ENCODE measurements at regions not wholly inside any gene's neighbourhood (a gene's known extent, or its start where the extent isn't known, plus 50 kb on each side); places are given as distances from the start of the nearest gene placed in this dataset.

- H2BK20ac ChIP-seq (ENCODE audit: low read depth, low read length, poor library complexity, severe bottlenecking) = no peak overlapping the region
- H3K27ac ChIP-seq (ENCODE audit: insufficient read length, low read depth, low read length) = no peak overlapping the region
- no peak overlapping the region for H3K23ac ChIP-seq (ENCODE audit: insufficient read length, low read depth, low read length)
- H3K27ac Mint-ChIP-seq = no peak overlapping the region
- peaks cover 4% of the 10 kb centered on the region for H3K27me3 Mint-ChIP-seq (ENCODE audit: low read depth)
- no peak overlapping the region for H2AFZ ChIP-seq (ENCODE audit: low read length)
- no peak overlapping the region for H4K91ac ChIP-seq (ENCODE audit: insufficient read length, low read depth, low read length)
- H3K14ac ChIP-seq (ENCODE audit: insufficient read depth, low read length) = no peak overlapping the region
- no peaks in the 10 kb centered on the region for H4K20me1 ChIP-seq (ENCODE audit: control insufficient read depth, insufficient read depth, insufficient read length)
- H3K4me1 ChIP-seq (ENCODE audit: insufficient read depth, low read length) = peaks cover 2% of the 10 kb centered on the region; the same call in 1 of the 2 replicates
- H3T11ph ChIP-seq (ENCODE audit: low read length) = no peak overlapping the region
- peaks cover 11 to 12% of the 10 kb centered on the region in 2 experiments for H3K4me1 Mint-ChIP-seq
- no peak overlapping the region for H2BK12ac ChIP-seq (ENCODE audit: insufficient read length, low read depth, low read length)
- H2AK5ac ChIP-seq (ENCODE audit: insufficient read length, low read length) = no peak overlapping the region
- no peaks in the 10 kb centered on the region; the same call in 1 of the 2 replicates for H3K27me3 ChIP-seq (ENCODE audit: insufficient read depth, low read length)
- no peak for TF ChIP-seq CTCF (conservative IDR thresholded peaks at IDR 0.05)
- H3K18ac ChIP-seq (ENCODE audit: insufficient read length, low read depth, low read length) = no peak overlapping the region
- no peaks in the 10 kb centered on the region for H3K9me3 ChIP-seq (ENCODE audit: control insufficient read depth, low read depth, low read length)
- no peaks in the 10 kb centered on the region; a peak in 1 of 5 replicates for H3K9me3 Mint-ChIP-seq
- no peaks in the 10 kb centered on the region for H3K23me2 ChIP-seq (ENCODE audit: insufficient read length, low read depth, low read length, poor library complexity, severe bottlenecking)
- H2BK15ac ChIP-seq (ENCODE audit: low read depth, low read length) = no peak overlapping the region
- H4K8ac ChIP-seq (replicated peaks; ENCODE audit: insufficient read length, low read depth, low read length) = no peak overlapping the region
- H3K4me3 Mint-ChIP-seq = no peak overlapping the region
- H3K9ac ChIP-seq (ENCODE audit: extremely low read depth, insufficient read length, low read length) = no peak overlapping the region
- no peak for DNase-seq
- no peaks in the 10 kb centered on the region for H3K79me2 ChIP-seq (ENCODE audit: insufficient read depth, low read length)
- H2BK5ac ChIP-seq (ENCODE audit: insufficient read length, low read length) = no peak overlapping the region
- H3K4ac ChIP-seq (ENCODE audit: low read depth, low read length) = no peak overlapping the region
- no peak overlapping the region for H3K4me2 ChIP-seq (ENCODE audit: insufficient read depth, insufficient read length, low read length)
- no CpG with 5 or more reads among the region's 3 CpGs for WGBS (ENCODE audit: extremely low coverage, insufficient read length, low lambda C conversion rate)
- H4K5ac ChIP-seq (ENCODE audit: insufficient read length, low read depth, low read length) = no peak overlapping the region
- H2BK120ac ChIP-seq (ENCODE audit: low read depth, low read length, poor library complexity, severe bottlenecking) = no peak overlapping the region
- H3K79me1 ChIP-seq (ENCODE audit: insufficient read depth, low read depth, low read length, poor library complexity, severe bottlenecking) = no peaks in the 10 kb centered on the region
- no peaks in the 10 kb centered on the region for H3K36me3 Mint-ChIP-seq (ENCODE audit: insufficient read depth in 1 of 3, low read depth in 3 of 3)
- H3K56ac ChIP-seq (ENCODE audit: insufficient read length, low read depth, low read length) = no peak overlapping the region
These were observed 112.5 kb upstream of the WDR11 start for GRCh38 chr10:120738658-120739057.

Measured in H9 (cell line).